Germinal center (tissue), 1 donor: ENCODE measurements at regions not wholly inside any gene's neighbourhood (a gene's known extent, or its start where the extent isn't known, plus 50 kb on each side); places are given as distances from the start of the nearest gene placed in this dataset.

ENCODE experiments used
- DNase-seq: peaks from one replicate; pipeline ENCODE4 v3.0.0; 2012; ENCODE audit warnings: mixed read lengths, low spot score

- DNase-seq = no peak
Measured at GRCh38 chr12:91441993-91442952, 259.7 kb upstream of the DCN start.

GRCh38 chr12:91441246-91441645 is 258.6 kb upstream of the DCN start:
- DNase-seq = no peak

- DNase-seq = no peak
Measured at GRCh38 chr12:91434081-91434480, 251.5 kb upstream of the DCN start.

- DNase-seq = no peak
Measured at GRCh38 chr12:91432755-91433154, 250.1 kb upstream of the DCN start.

- no peak for DNase-seq
Measured at GRCh38 chr12:91432089-91432488, 249.5 kb upstream of the DCN start.

GRCh38 chr12:91424506-91424905 is 241.9 kb upstream of the DCN start:
- no peak for DNase-seq

- DNase-seq = no peak
Measured at GRCh38 chr12:91423693-91424050, 241.1 kb upstream of the DCN start.

GRCh38 chr12:91422811-91423692 is 240.4 kb upstream of the DCN start:
- no peak for DNase-seq

GRCh38 chr12:91422127-91422526 is 239.5 kb upstream of the DCN start:
- DNase-seq = no peak

- no peak for DNase-seq
Measured at GRCh38 chr12:91419809-91420208, 237.2 kb upstream of the DCN start.

GRCh38 chr12:91418221-91419090 is 235.8 kb upstream of the DCN start:
- no peak for DNase-seq

GRCh38 chr12:91417650-91418049 is 235.0 kb upstream of the DCN start:
- DNase-seq = no peak

- no peak for DNase-seq
Measured at GRCh38 chr12:91414636-91415035, 232.0 kb upstream of the DCN start.

- no peak for DNase-seq
Measured at GRCh38 chr12:91413581-91414546, 231.2 kb upstream of the DCN start.

- no peak for DNase-seq
Measured at GRCh38 chr12:91406920-91407341, 224.3 kb upstream of the DCN start.

GRCh38 chr12:91404441-91404840 is 221.8 kb upstream of the DCN start:
- no peak for DNase-seq

GRCh38 chr12:91401190-91401589 is 218.6 kb upstream of the DCN start:
- DNase-seq = no peak

GRCh38 chr12:91400271-91400670 is 217.7 kb upstream of the DCN start:
- no peak for DNase-seq

- no peak for DNase-seq
Measured at GRCh38 chr12:91397866-91398532, 215.4 kb upstream of the DCN start.

- DNase-seq = no peak
Measured at GRCh38 chr12:91396293-91396692, 213.7 kb upstream of the DCN start.
